ENCODE measurements at regions not wholly inside any gene's neighbourhood (a gene's known extent, or its start where the extent isn't known, plus 50 kb on each side); places are given as distances from the start of the nearest gene placed in this dataset.
"Not testable (repeated sequence)": the region's sequence is repeated elsewhere in the genome, so short reads cannot be mapped to it uniquely, and the experiment has no call there.

GRCh38 chr14:85858634-85859033 lies 328.7 kb downstream of the FLRT2 start:
- no peak for TF ChIP-seq POLR2A (IDR thresholded peaks at IDR 0.05; ENCODE audit: extremely low read depth, insufficient read length)
- TF ChIP-seq MYC (IDR thresholded peaks at IDR 0.05; ENCODE audit: low read depth, low read length) = no peak
- no peak for TF ChIP-seq MAX (IDR thresholded peaks at IDR 0.05; ENCODE audit: low read depth, low read length)
- no peak for TF ChIP-seq CTCF (IDR thresholded peaks at IDR 0.05; ENCODE audit: low read depth, low read length)

GRCh38 chr14:85856430-85856829 lies 326.5 kb downstream of the FLRT2 start:
- TF ChIP-seq MAX (IDR thresholded peaks at IDR 0.05; ENCODE audit: low read depth, low read length) (no peak), CTCF (IDR thresholded peaks at IDR 0.05; ENCODE audit: low read depth, low read length) (no peak), POLR2A (IDR thresholded peaks at IDR 0.05; ENCODE audit: extremely low read depth, insufficient read length) (no peak), MYC (IDR thresholded peaks at IDR 0.05; ENCODE audit: low read depth, low read length) (no peak)
- no peak for DNase-seq (ENCODE audit: low read depth)
- H3K4me3 ChIP-seq (ENCODE audit: low read depth, low read length) = no peak overlapping the region

More at GRCh38 chr14:85858634-85859033, 328.7 kb downstream of the FLRT2 start:
- DNase-seq (ENCODE audit: low read depth) = no peak
- H3K4me3 ChIP-seq (ENCODE audit: low read depth, low read length) = no peak overlapping the region

GRCh38 chr14:85853996-85854526 lies 324.1 kb downstream of the FLRT2 start:
- DNase-seq (ENCODE audit: low read depth) = no peak
- TF ChIP-seq CTCF (IDR thresholded peaks at IDR 0.05; ENCODE audit: low read depth, low read length) = no peak
- TF ChIP-seq MAX (IDR thresholded peaks at IDR 0.05; ENCODE audit: low read depth, low read length) = no peak
- no peak overlapping the region for H3K4me3 ChIP-seq (ENCODE audit: low read depth, low read length)

GRCh38 chr14:85852906-85853305 lies 323.0 kb downstream of the FLRT2 start:
- TF ChIP-seq POLR2A (IDR thresholded peaks at IDR 0.05; ENCODE audit: extremely low read depth, insufficient read length) = no peak
- TF ChIP-seq CTCF (IDR thresholded peaks at IDR 0.05; ENCODE audit: low read depth, low read length) = no peak
- TF ChIP-seq MYC (IDR thresholded peaks at IDR 0.05; ENCODE audit: low read depth, low read length) = no peak
- no peak for TF ChIP-seq MAX (IDR thresholded peaks at IDR 0.05; ENCODE audit: low read depth, low read length)
- DNase-seq (ENCODE audit: low read depth) = no peak
- no peak overlapping the region for H3K4me3 ChIP-seq (ENCODE audit: low read depth, low read length)

- not testable (repeated sequence) for DNase-seq (ENCODE audit: low read depth); H3K4me3 ChIP-seq (ENCODE audit: low read depth, low read length)
Observed at GRCh38 chr14:85852123-85852522, 322.2 kb downstream of the FLRT2 start.

- not testable (repeated sequence) for H3K4me3 ChIP-seq (ENCODE audit: low read depth, low read length); DNase-seq (ENCODE audit: low read depth)
Observed at GRCh38 chr14:85830549-85830948, 300.6 kb downstream of the FLRT2 start.

GRCh38 chr14:85829601-85830000 lies 299.7 kb downstream of the FLRT2 start:
- H3K4me3 ChIP-seq (ENCODE audit: low read depth, low read length); DNase-seq (ENCODE audit: low read depth): not testable (repeated sequence)

- TF ChIP-seq POLR2A (IDR thresholded peaks at IDR 0.05; ENCODE audit: extremely low read depth, insufficient read length) (no peak), MAX (IDR thresholded peaks at IDR 0.05; ENCODE audit: low read depth, low read length) (no peak), MYC (IDR thresholded peaks at IDR 0.05; ENCODE audit: low read depth, low read length) (no peak), CTCF (IDR thresholded peaks at IDR 0.05; ENCODE audit: low read depth, low read length) (no peak)
- no peak for DNase-seq (ENCODE audit: low read depth)
- no peak overlapping the region for H3K4me3 ChIP-seq (ENCODE audit: low read depth, low read length)
Observed at GRCh38 chr14:85824526-85824925, 294.6 kb downstream of the FLRT2 start.

All from NB4 (cell line).